VCaP (cell line): ENCODE measurements at regions not wholly inside any gene's neighbourhood (a gene's known extent, or its start where the extent isn't known, plus 50 kb on each side); places are given as distances from the start of the nearest gene placed in this dataset.

Experiments
- H3K27ac ChIP-seq: fragments of 450-650 bp; 2 replicates; pipeline ENCODE4 v1.5.1; 2017
- TF ChIP-seq, protein P1 (sequence below): fragments of 450-650 bp; conservative IDR thresholded peaks from 2 replicates; pipeline ENCODE4 v1.5.1; 2017; ENCODE audit warnings: mild to moderate bottlenecking, moderate library complexity

DNA sequence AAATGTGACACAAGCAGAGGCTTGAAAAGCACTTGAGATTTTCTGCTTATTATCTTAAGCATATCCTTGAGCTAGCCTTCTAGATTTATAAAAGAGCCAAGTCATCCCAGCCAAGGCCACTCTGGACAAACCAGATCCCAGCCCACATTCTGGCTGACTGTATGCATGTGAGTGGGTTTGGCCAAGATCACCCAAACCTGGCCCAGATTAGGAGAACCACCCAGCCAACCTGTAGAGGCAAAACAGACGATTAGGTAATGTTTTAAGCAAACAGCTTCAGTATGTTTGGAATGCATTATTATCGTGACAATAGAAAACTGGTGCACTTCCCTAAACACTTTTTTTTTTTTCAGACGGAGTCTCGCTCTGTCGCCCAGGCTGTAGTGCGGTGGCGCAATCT is 151.9 kb downstream of the SPATA31D1 start:
- H3K27ac ChIP-seq = no peak overlapping the region
- TF ChIP-seq, protein P1, sequence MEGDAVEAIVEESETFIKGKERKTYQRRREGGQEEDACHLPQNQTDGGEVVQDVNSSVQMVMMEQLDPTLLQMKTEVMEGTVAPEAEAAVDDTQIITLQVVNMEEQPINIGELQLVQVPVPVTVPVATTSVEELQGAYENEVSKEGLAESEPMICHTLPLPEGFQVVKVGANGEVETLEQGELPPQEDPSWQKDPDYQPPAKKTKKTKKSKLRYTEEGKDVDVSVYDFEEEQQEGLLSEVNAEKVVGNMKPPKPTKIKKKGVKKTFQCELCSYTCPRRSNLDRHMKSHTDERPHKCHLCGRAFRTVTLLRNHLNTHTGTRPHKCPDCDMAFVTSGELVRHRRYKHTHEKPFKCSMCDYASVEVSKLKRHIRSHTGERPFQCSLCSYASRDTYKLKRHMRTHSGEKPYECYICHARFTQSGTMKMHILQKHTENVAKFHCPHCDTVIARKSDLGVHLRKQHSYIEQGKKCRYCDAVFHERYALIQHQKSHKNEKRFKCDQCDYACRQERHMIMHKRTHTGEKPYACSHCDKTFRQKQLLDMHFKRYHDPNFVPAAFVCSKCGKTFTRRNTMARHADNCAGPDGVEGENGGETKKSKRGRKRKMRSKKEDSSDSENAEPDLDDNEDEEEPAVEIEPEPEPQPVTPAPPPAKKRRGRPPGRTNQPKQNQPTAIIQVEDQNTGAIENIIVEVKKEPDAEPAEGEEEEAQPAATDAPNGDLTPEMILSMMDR = no peak

DNA sequence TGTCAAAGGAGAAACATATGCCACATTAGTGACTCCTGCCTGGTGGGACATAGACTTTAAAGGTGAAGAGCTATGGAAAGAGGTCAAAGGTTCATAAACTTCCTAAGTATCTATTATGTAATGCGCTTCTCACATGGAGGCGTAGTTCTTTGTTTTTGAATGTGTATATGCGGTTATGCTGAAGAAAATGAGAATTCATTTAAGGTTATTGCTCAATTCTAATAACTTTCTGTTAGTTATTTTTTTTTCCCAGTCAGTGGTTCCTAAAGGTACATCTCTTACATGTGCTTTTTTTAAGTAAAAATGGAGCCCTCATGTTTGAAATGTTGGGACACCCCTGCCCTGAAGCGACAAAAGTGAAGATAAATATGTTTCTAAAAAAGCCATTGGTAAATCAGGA is 156.2 kb downstream of the SPATA31D1 start:
- no peak overlapping the region for H3K27ac ChIP-seq
- TF ChIP-seq, protein P1 = no peak

DNA sequence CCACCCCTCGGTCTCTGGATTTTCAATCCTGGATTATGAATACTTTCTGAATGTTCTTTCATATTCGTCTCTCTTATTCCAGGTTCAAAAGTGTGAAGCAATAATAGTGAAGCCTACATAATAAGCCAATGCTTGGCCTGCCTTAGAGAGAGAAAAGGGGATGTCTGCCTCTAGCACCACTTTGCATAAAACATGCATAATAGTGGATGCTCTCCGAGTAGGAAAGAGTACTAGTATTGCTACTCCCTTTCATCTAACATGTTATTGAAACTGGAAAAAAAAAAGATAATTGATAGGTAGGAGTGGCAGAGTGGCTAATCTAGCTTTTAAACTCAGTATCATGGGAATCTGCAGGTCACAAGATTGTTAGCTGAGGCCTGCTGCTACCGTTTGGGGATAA is 158.1 kb downstream of the SPATA31D1 start:
- no peak overlapping the region for H3K27ac ChIP-seq
- TF ChIP-seq, protein P1 = no peak

DNA sequence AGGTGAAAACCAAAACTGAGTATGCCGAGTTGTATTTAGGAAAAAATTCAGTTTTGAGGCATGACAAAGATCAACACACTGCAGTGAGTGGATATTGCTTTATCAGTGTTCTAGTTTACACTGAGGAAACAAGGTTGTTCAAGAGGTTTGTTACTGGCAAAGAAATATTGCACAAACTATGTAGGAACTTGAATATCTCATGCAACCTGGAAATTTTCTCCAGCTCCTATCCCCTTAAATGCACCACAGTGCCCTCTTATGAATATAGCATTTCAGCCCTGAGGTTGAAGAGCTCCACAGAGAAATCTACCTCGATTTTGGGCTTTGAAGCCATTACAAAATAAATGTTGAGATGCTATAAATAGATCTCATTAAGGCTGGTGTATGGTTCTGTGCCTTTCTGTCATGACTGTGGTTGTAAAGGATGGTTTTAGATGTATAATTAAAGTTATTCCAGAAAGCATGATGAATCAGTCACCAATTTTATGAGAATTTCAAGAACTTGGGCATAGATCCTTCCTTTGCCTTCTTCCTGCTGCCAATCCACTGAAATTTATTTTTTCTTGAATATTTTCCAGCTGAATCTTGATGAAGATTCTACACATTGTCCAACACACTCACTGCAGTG is 159.3 kb downstream of the SPATA31D1 start:
- TF ChIP-seq, protein P1 = no peak
- no peak overlapping the region for H3K27ac ChIP-seq

DNA sequence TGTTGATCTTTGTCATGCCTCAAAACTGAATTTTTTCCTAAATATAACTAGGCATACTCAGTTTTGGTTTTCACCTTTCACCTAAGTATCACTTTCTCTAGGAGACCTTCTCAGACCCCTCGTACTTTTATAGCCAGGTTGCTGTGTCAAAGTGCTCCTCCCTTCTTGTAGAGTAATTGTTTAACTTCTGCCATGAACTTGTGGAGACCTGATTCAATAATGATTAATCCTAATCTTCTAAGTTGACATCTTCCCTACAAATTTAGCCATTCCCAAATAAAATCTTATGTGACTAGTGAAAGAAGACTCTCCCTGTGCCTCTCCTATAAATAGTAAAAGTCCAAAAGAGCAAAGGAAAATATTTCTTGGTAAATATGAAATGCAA is 159.8 kb downstream of the SPATA31D1 start:
- H3K27ac ChIP-seq = no peak overlapping the region
- TF ChIP-seq, protein P1 = no peak

DNA sequence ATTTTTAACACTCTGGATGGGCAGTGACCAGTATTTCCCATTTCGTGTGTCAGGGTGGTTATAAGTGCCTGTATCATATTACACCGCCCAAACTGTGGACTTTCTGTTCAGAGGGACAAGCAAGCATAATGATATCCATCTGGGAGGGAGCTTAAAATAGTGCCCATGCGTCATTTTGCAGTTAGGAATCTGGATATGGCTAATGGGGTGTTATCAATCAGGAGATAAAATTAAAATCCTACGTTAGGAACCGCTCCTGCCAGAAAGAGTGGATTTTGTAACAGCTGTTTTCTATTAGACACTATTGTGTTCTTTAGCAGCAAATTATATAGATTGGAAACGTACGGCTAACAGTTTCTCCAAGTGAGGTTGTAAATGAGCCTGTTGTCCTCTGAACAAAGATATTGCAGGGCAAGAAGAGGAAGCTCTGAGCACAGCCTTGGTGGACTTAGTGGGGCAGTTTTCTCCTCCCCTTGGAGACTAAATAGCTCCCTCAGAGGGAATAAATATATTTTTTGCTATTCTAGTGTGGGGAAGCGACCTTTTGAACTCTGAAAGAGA is 160.4 kb downstream of the SPATA31D1 start:
- no peak overlapping the region for H3K27ac ChIP-seq
- TF ChIP-seq, protein P1 = no peak

DNA sequence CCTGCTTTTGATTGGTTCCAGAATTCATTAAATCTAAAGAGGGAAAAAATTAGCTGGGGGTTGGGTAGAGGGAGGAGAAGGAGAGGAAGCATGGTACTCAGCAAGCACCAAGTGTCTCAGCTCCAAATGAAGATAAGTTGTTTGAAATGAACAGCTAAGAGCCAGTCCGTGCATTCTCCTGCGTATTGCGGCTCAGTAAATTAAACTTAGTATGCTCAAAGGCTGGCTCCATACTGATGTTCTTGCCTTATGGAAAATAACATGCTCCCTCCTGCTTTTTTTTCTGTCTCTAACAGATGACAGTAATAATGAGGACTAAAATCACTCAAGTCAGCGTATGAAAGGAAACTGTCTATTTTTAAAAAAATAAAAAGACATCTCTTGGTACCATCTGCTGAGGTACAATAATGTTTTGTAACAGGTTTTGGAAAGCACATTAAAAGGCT is 161.0 kb downstream of the SPATA31D1 start:
- no peak overlapping the region for H3K27ac ChIP-seq

More for the DNA sequence above, 161.0 kb downstream of the SPATA31D1 start:
- TF ChIP-seq, protein P1 = no peak
